Adrenal gland (tissue), 5 donors: ENCODE measurements at regions not wholly inside any gene's neighbourhood (a gene's known extent, or its start where the extent isn't known, plus 50 kb on each side); places are given as distances from the start of the nearest gene placed in this dataset.

Experiments
- POLR2A ChIP-seq, 2 donors: fragments of 450-650 bp; IDR thresholded peaks; one replicate each; pipeline ENCODE4 v1.6.1; 2017; ENCODE audit warnings: antibody characterized with exemption in 2 of 2, mild to moderate bottlenecking in 2 of 2, moderate library complexity in 1 of 2
- TF ChIP-seq, protein P1 (sequence below), 6 experiments: fragments of 450-650 bp in 4 of 6; fragments of 200-600 bp in 2 of 6; sonication (generic) in 1 of 6; IDR thresholded peaks; 1 replicate in 5 of 6; 2 replicates in 1 of 6; pipeline versions ENCODE4 v1.5.1 to v1.8.0; 2016 to 2021; ENCODE audit warnings: antibody characterized with exemption in 6 of 6, mild to moderate bottlenecking in 2 of 6, moderate library complexity in 1 of 6
- donor health status: DM: no; HTN: no; CAD: no.

DNA sequence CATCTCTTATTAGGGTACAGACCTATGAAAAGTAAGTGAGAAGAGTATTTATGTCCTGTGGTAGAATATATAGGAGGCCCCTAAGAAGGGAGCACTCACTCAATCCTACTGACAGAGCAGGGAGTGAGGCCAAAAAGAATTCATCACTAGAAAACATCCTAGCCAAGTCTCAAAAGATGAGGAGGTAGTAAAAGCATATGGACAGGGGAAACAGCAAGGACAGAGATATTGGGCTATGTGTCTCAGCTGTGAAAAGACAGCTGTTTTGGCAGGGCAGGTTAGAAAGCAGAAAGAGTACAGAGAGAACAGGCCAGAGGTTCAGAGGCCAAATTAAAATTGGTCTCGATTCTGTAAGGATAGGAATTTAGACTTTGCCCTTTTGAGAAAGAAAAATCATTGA lies 548.3 kb upstream of the ANKRD30A start:
- TF ChIP-seq, protein P1, sequence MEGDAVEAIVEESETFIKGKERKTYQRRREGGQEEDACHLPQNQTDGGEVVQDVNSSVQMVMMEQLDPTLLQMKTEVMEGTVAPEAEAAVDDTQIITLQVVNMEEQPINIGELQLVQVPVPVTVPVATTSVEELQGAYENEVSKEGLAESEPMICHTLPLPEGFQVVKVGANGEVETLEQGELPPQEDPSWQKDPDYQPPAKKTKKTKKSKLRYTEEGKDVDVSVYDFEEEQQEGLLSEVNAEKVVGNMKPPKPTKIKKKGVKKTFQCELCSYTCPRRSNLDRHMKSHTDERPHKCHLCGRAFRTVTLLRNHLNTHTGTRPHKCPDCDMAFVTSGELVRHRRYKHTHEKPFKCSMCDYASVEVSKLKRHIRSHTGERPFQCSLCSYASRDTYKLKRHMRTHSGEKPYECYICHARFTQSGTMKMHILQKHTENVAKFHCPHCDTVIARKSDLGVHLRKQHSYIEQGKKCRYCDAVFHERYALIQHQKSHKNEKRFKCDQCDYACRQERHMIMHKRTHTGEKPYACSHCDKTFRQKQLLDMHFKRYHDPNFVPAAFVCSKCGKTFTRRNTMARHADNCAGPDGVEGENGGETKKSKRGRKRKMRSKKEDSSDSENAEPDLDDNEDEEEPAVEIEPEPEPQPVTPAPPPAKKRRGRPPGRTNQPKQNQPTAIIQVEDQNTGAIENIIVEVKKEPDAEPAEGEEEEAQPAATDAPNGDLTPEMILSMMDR (IDR thresholded peaks at IDR 0.05) = no peak
- TF ChIP-seq POLR2A (IDR thresholded peaks at IDR 0.05) = no peak
